Activated CD4-positive, alpha-beta T cell treated with anti-CD3 and anti-CD28 coated beads, Interleukin-2, amount 50 U/mL, for 48 hours (primary cell): ENCODE measurements at regions not wholly inside any gene's neighbourhood (a gene's known extent, or its start where the extent isn't known, plus 50 kb on each side); places are given as distances from the start of the nearest gene placed in this dataset.

Source experiments
- DNase-seq, 2 experiments: peaks; one replicate each; pipeline ENCODE4 v3.0.0-alpha.2; 2020

GRCh38 chr4:36841583-36842326 is 402.8 kb upstream of the NWD2 start:
- DNase-seq: no peak

GRCh38 chr4:36844448-36844847 is 400.1 kb upstream of the NWD2 start:
- DNase-seq: no peak

- no peak for DNase-seq
Measured at GRCh38 chr4:36852856-36853255, 391.7 kb upstream of the NWD2 start.

- DNase-seq: no peak
Measured at GRCh38 chr4:36854554-36854953, 390.0 kb upstream of the NWD2 start.

GRCh38 chr4:36863601-36864000 is 380.9 kb upstream of the NWD2 start:
- no peak for DNase-seq

GRCh38 chr4:36870121-36870520 is 374.4 kb upstream of the NWD2 start:
- DNase-seq: no peak

- DNase-seq: no peak
Measured at GRCh38 chr4:36872679-36873078, 371.9 kb upstream of the NWD2 start.

GRCh38 chr4:36884151-36884550 is 360.4 kb upstream of the NWD2 start:
- no peak for DNase-seq

GRCh38 chr4:36891971-36892370 is 352.6 kb upstream of the NWD2 start:
- no peak for DNase-seq

- no peak for DNase-seq
Measured at GRCh38 chr4:36900446-36900987, 344.0 kb upstream of the NWD2 start.

GRCh38 chr4:36904823-36905222 is 339.7 kb upstream of the NWD2 start:
- DNase-seq: no peak

GRCh38 chr4:36914106-36914505 is 330.4 kb upstream of the NWD2 start:
- DNase-seq: no peak

- no peak for DNase-seq
Measured at GRCh38 chr4:36915717-36916116, 328.8 kb upstream of the NWD2 start.

- DNase-seq: no peak
Measured at GRCh38 chr4:36917413-36917812, 327.1 kb upstream of the NWD2 start.

- DNase-seq: no peak
Measured at GRCh38 chr4:36919721-36920120, 324.8 kb upstream of the NWD2 start.

GRCh38 chr4:36921476-36922216 is 322.9 kb upstream of the NWD2 start:
- no peak for DNase-seq

GRCh38 chr4:36930562-36931111 is 313.9 kb upstream of the NWD2 start:
- DNase-seq: no peak

- no peak for DNase-seq
Measured at GRCh38 chr4:36944232-36944631, 300.3 kb upstream of the NWD2 start.

- no peak for DNase-seq
Measured at GRCh38 chr4:36961420-36961819, 283.1 kb upstream of the NWD2 start.

GRCh38 chr4:36966756-36967460 is 277.6 kb upstream of the NWD2 start:
- DNase-seq: no peak

GRCh38 chr4:36979533-36979932 is 265.0 kb upstream of the NWD2 start:
- DNase-seq: no peak

- DNase-seq: no peak
Measured at GRCh38 chr4:36990128-36990872, 254.2 kb upstream of the NWD2 start.

GRCh38 chr4:36997727-36998126 is 246.8 kb upstream of the NWD2 start:
- no peak for DNase-seq
